ENCODE measurements at regions not wholly inside any gene's neighbourhood (a gene's known extent, or its start where the extent isn't known, plus 50 kb on each side); places are given as distances from the start of the nearest gene placed in this dataset.

DNA sequence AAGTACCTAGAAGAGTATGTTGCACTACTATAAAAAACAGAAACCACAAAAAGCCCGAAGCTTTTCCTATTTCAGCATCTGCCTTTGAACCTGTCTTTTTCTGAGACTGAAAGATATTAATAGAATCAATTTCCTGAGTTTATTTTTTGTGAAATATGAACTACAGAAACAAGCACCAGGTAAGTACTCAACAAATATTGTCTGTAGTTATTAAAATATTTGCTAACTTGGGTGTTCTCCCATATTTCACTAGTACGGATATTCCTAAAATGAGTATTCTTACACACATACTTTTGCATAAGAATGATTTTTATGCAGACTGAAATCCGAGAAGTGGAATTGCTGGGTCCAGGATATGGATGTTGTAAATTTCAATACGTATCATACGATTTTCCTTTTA, 188.0 kb downstream of the OR4C45 start:
- TF ChIP-seq, protein P1, sequence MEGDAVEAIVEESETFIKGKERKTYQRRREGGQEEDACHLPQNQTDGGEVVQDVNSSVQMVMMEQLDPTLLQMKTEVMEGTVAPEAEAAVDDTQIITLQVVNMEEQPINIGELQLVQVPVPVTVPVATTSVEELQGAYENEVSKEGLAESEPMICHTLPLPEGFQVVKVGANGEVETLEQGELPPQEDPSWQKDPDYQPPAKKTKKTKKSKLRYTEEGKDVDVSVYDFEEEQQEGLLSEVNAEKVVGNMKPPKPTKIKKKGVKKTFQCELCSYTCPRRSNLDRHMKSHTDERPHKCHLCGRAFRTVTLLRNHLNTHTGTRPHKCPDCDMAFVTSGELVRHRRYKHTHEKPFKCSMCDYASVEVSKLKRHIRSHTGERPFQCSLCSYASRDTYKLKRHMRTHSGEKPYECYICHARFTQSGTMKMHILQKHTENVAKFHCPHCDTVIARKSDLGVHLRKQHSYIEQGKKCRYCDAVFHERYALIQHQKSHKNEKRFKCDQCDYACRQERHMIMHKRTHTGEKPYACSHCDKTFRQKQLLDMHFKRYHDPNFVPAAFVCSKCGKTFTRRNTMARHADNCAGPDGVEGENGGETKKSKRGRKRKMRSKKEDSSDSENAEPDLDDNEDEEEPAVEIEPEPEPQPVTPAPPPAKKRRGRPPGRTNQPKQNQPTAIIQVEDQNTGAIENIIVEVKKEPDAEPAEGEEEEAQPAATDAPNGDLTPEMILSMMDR (IDR thresholded peaks at IDR 0.05 in 4 of 5, conservative IDR thresholded peaks at IDR 0.05 in 1 of 5): no peak
- no peak for TF ChIP-seq POLR2A (IDR thresholded peaks at IDR 0.05)

All from gastrocnemius medialis (tissue), 4 donors.